ENCODE measurements at regions not wholly inside any gene's neighbourhood (a gene's known extent, or its start where the extent isn't known, plus 50 kb on each side); places are given as distances from the start of the nearest gene placed in this dataset.

DNA sequence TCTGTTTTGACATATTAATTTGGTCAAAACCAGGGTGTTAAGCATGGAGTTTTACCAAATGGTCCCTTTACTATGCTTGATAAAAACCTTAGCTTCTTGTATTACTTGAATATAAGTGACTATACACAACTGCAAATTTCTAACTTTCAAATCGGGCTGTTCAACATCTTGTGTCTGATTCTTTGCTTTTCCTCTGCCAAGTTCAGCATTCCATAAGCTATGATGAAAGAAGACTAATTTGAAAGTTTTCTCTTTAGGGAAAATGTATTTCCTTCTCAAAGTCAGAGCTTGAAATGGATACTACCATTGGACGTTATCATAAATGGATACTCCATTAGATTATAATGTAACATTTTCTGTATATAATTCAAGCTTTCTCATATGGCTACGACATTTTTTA lies 792.9 kb downstream of the EFNA5 start:
- Histone ChIP-seq H3K9ac (replicated peaks; ENCODE audit: extremely low read depth, insufficient read depth, low read length) (no peak overlapping the region), H3K27ac (ENCODE audit: insufficient read depth, low read depth, low read length) (no peak overlapping the region), H3K9me3 (replicated peaks; ENCODE audit: control insufficient read depth, insufficient read depth, low read length) (no peaks in the 10 kb centered on the region), H3K4me3 (replicated peaks in 1 of 3; ENCODE audit: insufficient read depth in 1 of 3, low read depth in 1 of 3, low read length in 3 of 3) (no peak overlapping the region), H3K79me2 (ENCODE audit: control insufficient read depth, insufficient read depth, low read length) (no peaks in the 10 kb centered on the region), H3K36me3 (ENCODE audit: control insufficient read depth in 2 of 2, extremely low read depth in 1 of 2, insufficient read depth in 2 of 2, low read length in 2 of 2) (no peaks in the 10 kb centered on the region), H3K27me3 (ENCODE audit: control insufficient read depth in 2 of 2, insufficient read depth in 2 of 2, low read length in 2 of 2) (no peaks in the 10 kb centered on the region), H4K20me1 (replicated peaks; ENCODE audit: control insufficient read depth, extremely low read depth, insufficient read depth, low read length) (no peaks in the 10 kb centered on the region), H2AFZ (ENCODE audit: low read depth, low read length) (no peak overlapping the region), H3K4me1 (ENCODE audit: control insufficient read depth, extremely low read depth, insufficient read depth, low read length) (no peaks in the 10 kb centered on the region), H3K9me1 (replicated peaks; ENCODE audit: control insufficient read depth, extremely low read depth, insufficient read depth, low read length) (no peaks in the 10 kb centered on the region), H3K4me2 (ENCODE audit: insufficient read depth, low read length) (no peak overlapping the region)
- BruUV-seq (replicated peaks) = no TSS peak
- dilution Hi-C loops (cut with MboI; ENCODE audit: extremely low pct_ligation_motif_present, low sequenced_read_pairs) = no loop called here
- no peak for FAIRE-seq
- intact Hi-C loops (cut with micrococcal nuclease) = loop anchor here (5.0 to 10.0 kb wide), 2 partner anchors 606 to 763 kb away; no protein-coding TSS in a partner anchor
- ChIA-PET POLR2A (no interaction called here), CTCF (interaction anchor here (0.8 to 2.1 kb wide), 3 partner anchors 11 to 609 kb away, joined by 3 to 5 read pairs (median 4); no protein-coding TSS in a partner anchor)
- no peak for TF ChIP-seq MYC (IDR thresholded peaks at IDR 0.05; ENCODE audit: low read depth, low read length)
- TF ChIP-seq, protein P1, sequence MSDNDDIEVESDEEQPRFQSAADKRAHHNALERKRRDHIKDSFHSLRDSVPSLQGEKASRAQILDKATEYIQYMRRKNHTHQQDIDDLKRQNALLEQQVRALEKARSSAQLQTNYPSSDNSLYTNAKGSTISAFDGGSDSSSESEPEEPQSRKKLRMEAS (IDR thresholded peaks at IDR 0.05; ENCODE audit: insufficient read depth, insufficient read length) = no peak
- no peak for DNase-seq (ENCODE audit: low read depth, low spot score)

DNA sequence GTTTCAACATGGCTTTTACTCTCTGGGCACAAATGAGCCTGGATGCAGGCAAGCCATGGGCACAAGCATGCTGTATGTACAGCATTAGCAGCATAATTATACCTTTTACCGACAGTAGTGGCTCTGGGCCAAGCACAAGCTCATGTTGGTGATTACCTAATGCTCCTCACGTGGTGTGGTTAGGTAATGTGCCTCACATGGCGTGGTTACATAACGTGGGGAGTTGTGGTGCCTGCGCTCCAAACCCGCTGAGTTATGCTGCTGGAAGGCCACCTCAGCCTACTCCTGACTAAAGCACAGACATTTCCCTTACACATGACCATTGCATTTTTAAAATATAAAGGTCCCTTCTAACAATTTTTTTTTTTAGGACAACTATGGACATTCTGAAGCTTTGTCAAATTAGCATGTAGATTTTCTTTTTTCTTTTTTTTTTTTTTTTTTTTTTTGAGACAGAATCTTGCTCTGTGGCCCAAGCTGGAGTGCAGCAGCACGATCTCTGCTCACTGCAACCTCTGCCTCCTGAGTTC lies 794.0 kb downstream of the EFNA5 start:
- H3K4me3 ChIP-seq (replicated peaks in 1 of 3; ENCODE audit: insufficient read depth in 1 of 3, low read depth in 1 of 3, low read length in 3 of 3) = no peak overlapping the region
- no peak overlapping the region for H3K4me2 ChIP-seq (ENCODE audit: insufficient read depth, low read length)
- no peak for DNase-seq (ENCODE audit: low read depth, low spot score)
- H3K4me1 ChIP-seq (ENCODE audit: control insufficient read depth, extremely low read depth, insufficient read depth, low read length) = no peaks in the 10 kb centered on the region
- no TSS peak for BruUV-seq (replicated peaks)
- ChIA-PET CTCF (interaction anchor here (0.6 to 2.1 kb wide), 4 partner anchors 12 to 1190 kb away, joined by 3 to 5 read pairs (median 4); no protein-coding TSS in a partner anchor), POLR2A (interaction anchor here (0.7 kb wide), 1 partner anchor 101 kb away, joined by 3 read pairs; no protein-coding TSS in a partner anchor)
- no peak overlapping the region for H2AFZ ChIP-seq (ENCODE audit: low read depth, low read length)
- no peaks in the 10 kb centered on the region for H3K36me3 ChIP-seq (ENCODE audit: control insufficient read depth in 2 of 2, extremely low read depth in 1 of 2, insufficient read depth in 2 of 2, low read length in 2 of 2)
- dilution Hi-C loops (cut with MboI; ENCODE audit: extremely low pct_ligation_motif_present, low sequenced_read_pairs) = no loop called here
- intact Hi-C loops (cut with micrococcal nuclease) = loop anchor here (5.0 to 10.0 kb wide), 2 partner anchors 604 to 762 kb away; no protein-coding TSS in a partner anchor
- H3K27ac ChIP-seq (ENCODE audit: insufficient read depth, low read depth, low read length) = no peak overlapping the region
- no peak overlapping the region for H3K9ac ChIP-seq (replicated peaks; ENCODE audit: extremely low read depth, insufficient read depth, low read length)
- TF ChIP-seq FOS (IDR thresholded peaks at IDR 0.05; ENCODE audit: borderline replicate concordance, insufficient read depth, low read length) (no peak), JUN (IDR thresholded peaks at IDR 0.05; ENCODE audit: borderline replicate concordance, insufficient read depth, insufficient read length, low read depth) (no peak), POLR2A (IDR thresholded peaks at IDR 0.05; ENCODE audit: low read depth, low read length) (no peak), POLR2AphosphoS5 (IDR thresholded peaks at IDR 0.05; ENCODE audit: insufficient read depth, low read depth, low read length) (no peak), MYC (IDR thresholded peaks at IDR 0.05; ENCODE audit: low read depth, low read length) (no peak), GATA2 (IDR thresholded peaks at IDR 0.05; ENCODE audit: insufficient read depth, insufficient read length, low read depth, low read length) (no peak), EZH2 (IDR thresholded peaks at IDR 0.05; ENCODE audit: borderline replicate concordance, low read depth, low read length, severe bottlenecking) (no peak)
- TF ChIP-seq, protein P1 (IDR thresholded peaks at IDR 0.05; ENCODE audit: insufficient read depth, insufficient read length) = no peak
- no peaks in the 10 kb centered on the region for H4K20me1 ChIP-seq (replicated peaks; ENCODE audit: control insufficient read depth, extremely low read depth, insufficient read depth, low read length)
- H3K9me3 ChIP-seq (replicated peaks; ENCODE audit: control insufficient read depth, insufficient read depth, low read length) = no peaks in the 10 kb centered on the region
- H3K79me2 ChIP-seq (ENCODE audit: control insufficient read depth, insufficient read depth, low read length) = no peaks in the 10 kb centered on the region
- FAIRE-seq = no peak
- H3K9me1 ChIP-seq (replicated peaks; ENCODE audit: control insufficient read depth, extremely low read depth, insufficient read depth, low read length) = no peaks in the 10 kb centered on the region
- no peaks in the 10 kb centered on the region for H3K27me3 ChIP-seq (ENCODE audit: control insufficient read depth in 2 of 2, insufficient read depth in 2 of 2, low read length in 2 of 2)

All from endothelial cell of umbilical vein (primary cell).